MCF 10A (cell line): ENCODE measurements at regions not wholly inside any gene's neighbourhood (a gene's known extent, or its start where the extent isn't known, plus 50 kb on each side); places are given as distances from the start of the nearest gene placed in this dataset.

Source experiments
- BruUV-seq: library from RNA; stranded (reverse); fragments of 400-500 nt; replicated peaks from 2 replicates; lab custom pipeline; 2021; lab: Mats Ljungman, UMichigan
- CTCF ChIA-PET: fragments of 300-600 bp; sonication (Branson Sonifier 250); formaldehyde crosslinking; extraction: SDS; loops from one replicate; lab custom pipeline; 2021; ENCODE audit warnings: antibody characterized with exemption, inconsistent platforms; lab: Yijun Ruan, JAX
- POLR2A ChIA-PET: fragments of 300-600, 350-650 bp; sonication (Branson Sonifier 250); formaldehyde crosslinking; extraction: SDS; loops from one replicate; lab custom pipeline; 2020; ENCODE audit warnings: antibody characterized with exemption, inconsistent platforms; lab: Yijun Ruan, JAX
- DNase-seq: peaks from one replicate; pipeline ENCODE4 v3.0.0-alpha.2; 2018; ENCODE audit not compliant: unreplicated experiment
- H3K27ac Mint-ChIP-seq: one replicate; pipeline ENCODE4 v1.8.0; 2022; ENCODE audit warnings: mild to moderate bottlenecking, low read depth, mixed read lengths; ENCODE audit not compliant: unreplicated experiment
- H3K27me3 Mint-ChIP-seq: one replicate; pipeline ENCODE4 v1.8.0; 2022; ENCODE audit warnings: mixed read lengths; ENCODE audit not compliant: insufficient read depth, unreplicated experiment
- H3K36me3 Mint-ChIP-seq: one replicate; pipeline ENCODE4 v1.8.0; 2022; ENCODE audit warnings: mild to moderate bottlenecking, moderate library complexity, mixed read lengths; ENCODE audit not compliant: insufficient read depth, unreplicated experiment
- H3K4me1 Mint-ChIP-seq: one replicate; pipeline ENCODE4 v1.8.0; 2022; ENCODE audit warnings: mixed read lengths; ENCODE audit not compliant: insufficient read depth, unreplicated experiment
- H3K4me3 Mint-ChIP-seq: one replicate; pipeline ENCODE4 v1.8.0; 2022; ENCODE audit warnings: mild to moderate bottlenecking, moderate library complexity, mixed read lengths; ENCODE audit not compliant: unreplicated experiment
- H3K9me3 Mint-ChIP-seq: one replicate; pipeline ENCODE4 v1.8.0; 2022; ENCODE audit warnings: mixed read lengths; ENCODE audit not compliant: unreplicated experiment
- CTCF ChIP-seq: fragments of 200-600 bp; IDR thresholded peaks from one replicate; pipeline ENCODE4 v1.8.0; 2022; ENCODE audit warnings: antibody characterized with exemption, mild to moderate bottlenecking; ENCODE audit not compliant: unreplicated experiment
- intact Hi-C: fragments of 100-400 bp; cut with micrococcal nuclease; formaldehyde crosslinking; loops from 2 replicates; pipeline ENCODE4 v1.14.1; 2022

DNA sequence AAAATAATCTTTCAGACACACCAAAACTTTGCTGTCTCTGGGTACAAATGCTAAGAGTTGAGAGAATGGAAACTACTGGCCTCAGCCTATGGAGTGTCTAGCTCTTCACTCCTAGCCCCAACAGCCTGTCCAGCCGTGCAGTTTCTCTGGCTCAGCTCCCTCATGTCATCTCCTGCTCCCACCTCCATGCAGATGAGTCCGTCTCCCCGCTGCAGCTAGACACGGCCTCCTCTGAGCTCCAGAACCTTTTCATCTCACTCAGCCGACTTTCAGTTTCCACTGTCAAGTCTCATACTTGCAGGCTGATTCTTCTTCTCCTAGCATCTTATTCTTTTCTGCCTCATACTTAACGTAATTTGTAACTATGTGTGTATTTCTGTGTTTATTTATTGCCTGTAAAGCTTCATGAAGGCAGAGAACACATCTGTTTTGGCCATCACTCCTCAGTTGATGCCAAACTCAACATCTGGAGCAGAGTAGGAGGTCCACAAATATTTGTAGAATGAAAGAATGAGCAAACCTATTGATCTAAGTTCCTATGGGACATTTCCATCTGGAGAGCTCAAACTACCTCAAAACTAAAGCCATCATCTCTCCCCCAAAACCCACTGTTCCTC lies 139.8 kb upstream of the PWP1 start:
- Mint-ChIP-seq H3K27me3 (no peaks in the 10 kb centered on the region), H3K4me1 (no peaks in the 10 kb centered on the region), H3K36me3 (no peaks in the 10 kb centered on the region), H3K27ac (no peak overlapping the region), H3K4me3 (no peak overlapping the region), H3K9me3 (no peaks in the 10 kb centered on the region)
- intact Hi-C loops: no loop called here
- no TSS peak for BruUV-seq
- ChIA-PET POLR2A (no interaction called here), CTCF (interaction anchor here (0.8 to 1.6 kb wide), 2 partner anchors 10 to 61 kb away, joined by 3 to 6 read pairs; no protein-coding TSS in a partner anchor)
- TF ChIP-seq CTCF: no peak
- no peak for DNase-seq

- no peak for TF ChIP-seq CTCF
- Mint-ChIP-seq H3K27me3 (no peaks in the 10 kb centered on the region), H3K27ac (no peak overlapping the region), H3K36me3 (no peaks in the 10 kb centered on the region), H3K9me3 (no peaks in the 10 kb centered on the region), H3K4me3 (no peak overlapping the region), H3K4me1 (no peaks in the 10 kb centered on the region)
- ChIA-PET POLR2A (no interaction called here), CTCF (interaction anchor here (0.6 to 1.6 kb wide), 3 partner anchors 8 to 130 kb away, joined by 3 to 6 read pairs (median 3); no protein-coding TSS in a partner anchor)
- BruUV-seq: no TSS peak
- intact Hi-C loops: no loop called here
- no peak for DNase-seq
Observed at GRCh38 chr12:107547389-107547788, 138.2 kb upstream of the PWP1 start.

DNA sequence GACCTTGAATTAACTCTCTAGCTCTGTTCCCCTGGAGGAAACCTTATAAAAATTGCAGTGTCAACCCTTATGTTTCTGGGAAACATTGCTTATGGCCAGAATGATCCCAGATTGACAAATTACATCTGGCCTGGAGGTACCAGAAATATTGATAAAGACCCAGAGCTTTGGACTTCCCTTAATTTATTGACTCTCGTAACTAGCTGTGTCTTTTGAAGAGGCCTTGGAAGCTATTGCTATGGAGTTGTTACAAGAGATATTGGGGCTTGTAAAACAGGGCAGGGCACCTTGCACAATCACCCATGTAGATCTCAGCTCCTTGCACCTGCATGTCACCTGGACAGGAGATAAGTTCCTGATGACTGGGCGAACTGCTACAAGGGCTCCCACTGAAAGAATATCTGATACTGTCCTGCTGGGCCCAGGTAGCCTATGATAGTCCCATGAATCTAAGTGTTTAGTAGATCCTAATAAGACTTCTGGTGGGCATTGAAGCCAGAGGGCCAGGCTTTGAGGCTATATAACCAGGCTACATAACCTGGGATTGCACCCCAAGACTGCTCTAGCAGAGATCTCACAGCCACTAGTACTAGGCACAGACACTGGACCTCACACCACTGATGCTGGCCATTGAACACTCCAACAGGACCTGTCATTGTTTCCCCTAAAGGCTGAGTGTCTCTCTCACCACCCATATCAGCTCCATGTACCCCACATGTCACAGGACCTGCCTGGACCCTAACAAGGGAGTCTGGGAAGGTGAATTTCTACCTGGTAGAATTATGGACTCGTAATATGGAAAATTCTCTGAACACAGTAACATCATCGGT lies 135.7 kb upstream of the PWP1 start:
- Mint-ChIP-seq H3K27me3 (no peaks in the 10 kb centered on the region), H3K4me1 (no peaks in the 10 kb centered on the region), H3K4me3 (no peak overlapping the region), H3K27ac (no peak overlapping the region), H3K9me3 (no peaks in the 10 kb centered on the region), H3K36me3 (no peaks in the 10 kb centered on the region)
- CTCF ChIA-PET: interaction anchor here (0.6 kb wide), 2 partner anchors 44 to 811 kb away, joined by 3 read pairs; no protein-coding TSS in a partner anchor
- TF ChIP-seq CTCF: no peak
- BruUV-seq: no TSS peak
- DNase-seq: no peak
- POLR2A ChIA-PET: no interaction called here
- intact Hi-C loops: no loop called here

DNA sequence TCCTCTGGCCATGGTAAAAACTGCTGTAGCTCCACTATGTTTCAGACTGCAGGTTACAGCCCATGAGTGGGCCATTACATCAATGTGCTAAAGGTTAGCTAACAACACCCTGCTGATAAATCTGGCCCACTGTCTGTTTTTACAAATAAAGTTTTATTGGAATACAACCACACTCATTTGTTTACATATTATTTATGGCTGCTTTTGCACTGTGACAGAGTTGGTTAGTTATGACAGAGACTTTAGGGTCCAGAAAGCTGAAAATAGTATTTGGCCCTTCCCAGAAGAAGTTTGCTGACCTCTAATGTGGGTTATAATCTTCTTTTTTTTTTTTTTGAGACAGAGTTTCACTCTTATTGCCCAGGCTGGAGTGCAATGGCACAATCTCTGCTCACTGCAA lies 134.2 kb upstream of the PWP1 start:
- BruUV-seq: no TSS peak
- Mint-ChIP-seq H3K27ac (no peak overlapping the region), H3K4me3 (no peak overlapping the region), H3K4me1 (no peaks in the 10 kb centered on the region), H3K36me3 (peaks cover 3% of the 10 kb centered on the region), H3K27me3 (no peaks in the 10 kb centered on the region), H3K9me3 (no peaks in the 10 kb centered on the region)
- TF ChIP-seq CTCF: no peak
- intact Hi-C loops: no loop called here
- ChIA-PET CTCF (interaction anchor here (1.2 kb wide), 1 partner anchor 420 kb away, joined by 5 read pairs; no protein-coding TSS in a partner anchor), POLR2A (interaction anchor here (0.7 kb wide), 1 partner anchor 280 kb away, joined by 4 read pairs; no protein-coding TSS in a partner anchor)
- no peak for DNase-seq
